Esophagus squamous epithelium (tissue), 5 donors: ENCODE measurements at regions not wholly inside any gene's neighbourhood (a gene's known extent, or its start where the extent isn't known, plus 50 kb on each side); places are given as distances from the start of the nearest gene placed in this dataset.

Source experiments
- DNase-seq: peaks from one replicate; lab custom pipeline; 2025; lab: John Stamatoyannopoulos, UW
- H3K27ac ChIP-seq, 4 donors: fragments of 200-600 bp; sonication (generic); one replicate each; pipeline ENCODE4 v1.5.1; 2016 to 2019; ENCODE audit warnings: mild to moderate bottlenecking in 1 of 4
- H3K27me3 ChIP-seq, 4 donors: fragments of 200-600 bp; sonication (generic); 1 replicate in 3 of 4; 2 replicates in 1 of 4; pipeline versions ENCODE4 v1.5.1 to v1.6.0; 2017 to 2021; ENCODE audit warnings: antibody characterized with exemption in 1 of 4
- H3K36me3 ChIP-seq, 3 donors: fragments of 200-600 bp; sonication (generic); one replicate each; pipeline ENCODE4 v1.5.1; 2016 to 2019
- H3K4me1 ChIP-seq, 3 donors: fragments of 200-600 bp; sonication (generic); one replicate each; pipeline ENCODE4 v1.5.1; 2017 to 2019
- H3K4me3 ChIP-seq, 4 donors: fragments of 200-600 bp; sonication (generic); 1 replicate in 3 of 4; 2 replicates in 1 of 4; pipeline ENCODE4 v1.5.1; 2016 to 2019; ENCODE audit warnings: mild to moderate bottlenecking in 2 of 4, moderate library complexity in 1 of 4
- H3K9me3 ChIP-seq, 3 donors: fragments of 200-600 bp; sonication (generic); one replicate each; pipeline ENCODE4 v1.5.1; 2016 to 2019
- POLR2A ChIP-seq, 4 donors: fragments of 450-650 bp; IDR thresholded peaks; one replicate each; pipeline ENCODE4 v1.6.1; 2017; ENCODE audit warnings: antibody characterized with exemption in 4 of 4, mild to moderate bottlenecking in 4 of 4, moderate library complexity in 3 of 4
- WGBS, 2 donors: methylation state at CpG; one replicate each; pipeline ENCODE4 v1.1.5; 2018; 5-methylcytosine and 5-hydroxymethylcytosine counted together
- intact Hi-C: fragments of 100-400 bp; cut with DNase I; formaldehyde crosslinking; loops from one replicate; pipeline ENCODE4 v1.15.0; 2022
- TF ChIP-seq, protein P1 (sequence below), 6 experiments: fragments of 450-650 bp in 4 of 6; fragments of 200-600 bp in 2 of 6; sonication (generic) in 2 of 6; IDR thresholded peaks; one replicate each; pipeline ENCODE4 v1.5.1; 2016 to 2019; ENCODE audit warnings: antibody characterized with exemption in 6 of 6, mild to moderate bottlenecking in 4 of 6, moderate library complexity in 4 of 6
- donor health status: DM: yes; HTN: yes; CAD: no.

DNA sequence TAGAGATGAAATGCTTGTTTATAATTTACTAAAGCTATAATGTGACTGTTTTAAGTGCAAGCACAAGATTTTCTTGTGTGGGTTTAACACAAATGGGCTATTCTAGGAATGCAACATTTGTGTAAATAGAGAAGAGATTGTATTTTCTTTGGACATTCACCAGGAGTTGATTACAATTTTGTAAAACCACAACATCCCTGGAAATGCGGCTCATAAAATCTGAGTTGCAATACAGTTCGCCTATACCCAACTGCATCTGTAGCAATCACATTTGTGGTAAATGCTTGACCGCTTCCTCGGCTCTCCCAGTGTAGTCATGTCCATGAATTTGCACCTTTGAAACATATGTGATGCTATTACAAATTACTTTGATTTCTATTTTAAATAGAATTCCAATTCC lies 348.7 kb upstream of the CDH20 start:
- Histone ChIP-seq H3K27ac (no peak overlapping the region), H3K36me3 (no peaks in the 10 kb centered on the region), H3K27me3 (no peaks in the 10 kb centered on the region), H3K9me3 (no peaks in the 10 kb centered on the region), H3K4me1 (no peaks in the 10 kb centered on the region), H3K4me3 (no peak overlapping the region)
- TF ChIP-seq, protein P1, sequence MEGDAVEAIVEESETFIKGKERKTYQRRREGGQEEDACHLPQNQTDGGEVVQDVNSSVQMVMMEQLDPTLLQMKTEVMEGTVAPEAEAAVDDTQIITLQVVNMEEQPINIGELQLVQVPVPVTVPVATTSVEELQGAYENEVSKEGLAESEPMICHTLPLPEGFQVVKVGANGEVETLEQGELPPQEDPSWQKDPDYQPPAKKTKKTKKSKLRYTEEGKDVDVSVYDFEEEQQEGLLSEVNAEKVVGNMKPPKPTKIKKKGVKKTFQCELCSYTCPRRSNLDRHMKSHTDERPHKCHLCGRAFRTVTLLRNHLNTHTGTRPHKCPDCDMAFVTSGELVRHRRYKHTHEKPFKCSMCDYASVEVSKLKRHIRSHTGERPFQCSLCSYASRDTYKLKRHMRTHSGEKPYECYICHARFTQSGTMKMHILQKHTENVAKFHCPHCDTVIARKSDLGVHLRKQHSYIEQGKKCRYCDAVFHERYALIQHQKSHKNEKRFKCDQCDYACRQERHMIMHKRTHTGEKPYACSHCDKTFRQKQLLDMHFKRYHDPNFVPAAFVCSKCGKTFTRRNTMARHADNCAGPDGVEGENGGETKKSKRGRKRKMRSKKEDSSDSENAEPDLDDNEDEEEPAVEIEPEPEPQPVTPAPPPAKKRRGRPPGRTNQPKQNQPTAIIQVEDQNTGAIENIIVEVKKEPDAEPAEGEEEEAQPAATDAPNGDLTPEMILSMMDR (IDR thresholded peaks at IDR 0.05) = no peak
- TF ChIP-seq POLR2A (IDR thresholded peaks at IDR 0.05) = no peak
- WGBS, 2 donors = 84 to 91% methylated on average over 4 of the region's 4 CpGs
- intact Hi-C loops = no loop called here
- DNase-seq = no peak

DNA sequence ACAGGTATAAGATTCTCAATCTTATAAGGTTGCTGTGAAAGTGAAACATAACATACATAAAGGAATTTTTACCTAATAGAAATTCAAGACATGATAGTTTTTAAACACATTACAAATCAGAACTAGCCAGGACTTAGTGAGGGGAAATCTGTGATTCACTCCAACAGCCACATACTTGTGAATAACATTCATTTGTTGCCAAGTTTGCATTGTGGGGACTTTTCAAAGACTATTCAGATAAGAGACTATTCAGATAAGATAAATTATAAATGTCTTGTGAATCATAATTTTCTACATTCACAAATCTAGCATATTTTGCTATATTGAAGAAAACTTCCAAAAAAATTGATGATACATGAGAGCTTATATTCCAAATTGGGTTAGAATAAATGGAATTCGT lies 345.3 kb upstream of the CDH20 start:
- H3K36me3 ChIP-seq = no peaks in the 10 kb centered on the region
- no peaks in the 10 kb centered on the region for H3K4me1 ChIP-seq
- H3K27me3 ChIP-seq = no peaks in the 10 kb centered on the region
- intact Hi-C loops = no loop called here
- H3K27ac ChIP-seq = no peak overlapping the region
- H3K9me3 ChIP-seq = no peaks in the 10 kb centered on the region
- no peak overlapping the region for H3K4me3 ChIP-seq
- 45 to 69% methylated on average over 1 of the region's 1 CpG for WGBS, 2 donors
- no peak for DNase-seq
- no peak for TF ChIP-seq POLR2A (IDR thresholded peaks at IDR 0.05)
- TF ChIP-seq, protein P1 (IDR thresholded peaks at IDR 0.05) = no peak

DNA sequence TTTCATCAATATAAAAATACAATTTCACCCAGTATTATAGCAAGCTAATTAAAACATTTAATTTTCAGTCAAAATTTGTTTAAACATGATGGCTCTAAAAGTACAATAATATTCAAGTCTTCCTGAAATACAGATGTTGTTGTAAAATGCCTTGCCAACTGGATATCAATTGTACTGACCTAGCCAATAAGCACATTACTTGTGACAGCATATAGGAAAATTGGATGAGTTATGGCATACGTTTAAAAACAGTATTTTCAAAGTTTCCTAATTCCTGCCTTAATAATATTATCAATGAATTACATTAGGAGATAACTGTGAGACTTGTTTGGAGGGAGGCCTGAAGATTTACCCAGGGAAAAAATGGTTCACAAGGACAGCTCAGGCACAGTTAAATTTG lies 336.9 kb upstream of the CDH20 start:
- intact Hi-C loops = no loop called here
- DNase-seq = no peak
- TF ChIP-seq POLR2A (IDR thresholded peaks at IDR 0.05) = no peak
- TF ChIP-seq, protein P1 (IDR thresholded peaks at IDR 0.05) = no peak
- no peak overlapping the region for H3K4me3 ChIP-seq
- no peaks in the 10 kb centered on the region for H3K9me3 ChIP-seq
- H3K4me1 ChIP-seq = no peaks in the 10 kb centered on the region
- no peaks in the 10 kb centered on the region for H3K27me3 ChIP-seq
- 40 to 57% methylated on average over 1 of the region's 1 CpG for WGBS, 2 donors
- H3K27ac ChIP-seq = no peak overlapping the region
- H3K36me3 ChIP-seq = no peaks in the 10 kb centered on the region

DNA sequence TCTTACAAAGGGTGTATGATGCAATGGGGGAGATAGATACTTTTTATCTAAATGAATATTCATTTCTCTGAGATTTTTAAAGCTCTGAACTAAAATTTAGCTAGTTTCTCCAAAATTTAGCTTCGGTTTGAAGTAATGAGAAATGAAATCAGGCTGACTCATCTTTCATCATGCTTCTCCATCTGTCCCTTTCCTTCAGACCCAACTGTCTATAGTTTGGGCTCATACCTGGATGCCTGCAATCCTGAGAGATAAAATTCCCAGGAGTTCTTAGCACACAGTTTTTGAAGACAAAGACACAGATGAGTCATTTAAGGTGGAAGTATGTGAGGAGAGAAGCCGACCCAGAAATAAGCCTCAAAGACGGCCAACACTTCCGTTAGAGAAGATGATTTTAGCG lies 336.4 kb upstream of the CDH20 start:
- Histone ChIP-seq H3K9me3 (no peaks in the 10 kb centered on the region), H3K27me3 (no peaks in the 10 kb centered on the region), H3K36me3 (no peaks in the 10 kb centered on the region), H3K4me1 (no peaks in the 10 kb centered on the region), H3K27ac (no peak overlapping the region), H3K4me3 (no peak overlapping the region)
- 85 to 90% methylated on average over 5 of the region's 5 CpGs for WGBS, 2 donors
- TF ChIP-seq POLR2A (IDR thresholded peaks at IDR 0.05) = no peak
- TF ChIP-seq, protein P1 (IDR thresholded peaks at IDR 0.05) = no peak
- intact Hi-C loops = no loop called here
- no peak for DNase-seq

DNA sequence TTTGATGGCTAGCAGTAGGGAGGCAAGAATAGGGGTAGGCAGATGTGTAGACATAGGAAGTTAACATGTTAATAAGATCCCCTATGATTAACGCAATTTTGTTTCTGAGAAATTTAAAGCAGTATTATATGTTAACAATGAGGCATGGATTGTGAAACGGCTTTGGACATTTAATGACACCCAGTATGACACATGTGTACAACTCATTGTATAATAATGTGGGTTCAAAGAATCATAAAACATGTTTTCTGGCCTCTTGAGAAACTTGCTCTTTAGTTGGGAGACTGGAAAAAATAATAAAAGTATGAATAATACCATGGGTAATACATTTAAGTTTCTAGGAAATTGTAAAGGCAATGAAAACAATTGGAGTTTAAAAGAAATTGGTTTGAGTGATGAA lies 332.1 kb upstream of the CDH20 start:
- H3K4me3 ChIP-seq = no peak overlapping the region
- no peaks in the 10 kb centered on the region for H3K36me3 ChIP-seq
- no peak for TF ChIP-seq POLR2A (IDR thresholded peaks at IDR 0.05)
- TF ChIP-seq, protein P1 (IDR thresholded peaks at IDR 0.05) = no peak
- 67 to 72% methylated on average over 2 of the region's 2 CpGs for WGBS, 2 donors
- no peaks in the 10 kb centered on the region for H3K4me1 ChIP-seq
- no peaks in the 10 kb centered on the region for H3K27me3 ChIP-seq
- H3K9me3 ChIP-seq = no peaks in the 10 kb centered on the region
- intact Hi-C loops = no loop called here
- no peak for DNase-seq
- no peak overlapping the region for H3K27ac ChIP-seq
